GM19240 (cell line): ENCODE measurements at regions not wholly inside any gene's neighbourhood (a gene's known extent, or its start where the extent isn't known, plus 50 kb on each side); places are given as distances from the start of the nearest gene placed in this dataset.

Experiments
- DNase-seq: peaks from one replicate; pipeline ENCODE4 v3.0.0; 2011; ENCODE audit warnings: low spot score; ENCODE audit not compliant: insufficient read length

- DNase-seq, result no peak
These were observed 110.2 kb upstream of the NLRP1 start for GRCh38 chr17:5694551-5694950.

GRCh38 chr17:5695480-5695879 lies 111.2 kb upstream of the NLRP1 start:
- no peak for DNase-seq

- DNase-seq, result no peak
These were observed 114.7 kb upstream of the NLRP1 start for GRCh38 chr17:5698959-5699358.

- DNase-seq, result no peak
These were observed 115.5 kb upstream of the NLRP1 start for GRCh38 chr17:5699814-5700213.

GRCh38 chr17:5700745-5701144 lies 116.4 kb upstream of the NLRP1 start:
- DNase-seq, result no peak

- DNase-seq, result no peak
These were observed 117.1 kb upstream of the NLRP1 start for GRCh38 chr17:5701381-5701780.

GRCh38 chr17:5702951-5703510 lies 118.7 kb upstream of the NLRP1 start:
- DNase-seq, result no peak

GRCh38 chr17:5703736-5704135 lies 119.4 kb upstream of the NLRP1 start:
- DNase-seq, result no peak

GRCh38 chr17:5705081-5705875 lies 121.0 kb upstream of the NLRP1 start:
- no peak for DNase-seq

GRCh38 chr17:5705876-5706576 lies 121.7 kb upstream of the NLRP1 start:
- no peak for DNase-seq

- peak; percentile 39 for DNase-seq
These were observed 122.4 kb upstream of the NLRP1 start for GRCh38 chr17:5706577-5707210.

- no peak for DNase-seq
These were observed 123.2 kb upstream of the NLRP1 start for GRCh38 chr17:5707482-5707881.

GRCh38 chr17:5708344-5708743 lies 124.0 kb upstream of the NLRP1 start:
- DNase-seq, result no peak

- no peak for DNase-seq
These were observed 127.0 kb upstream of the NLRP1 start for GRCh38 chr17:5711344-5711743.

GRCh38 chr17:5714993-5715392 lies 130.7 kb upstream of the NLRP1 start:
- no peak for DNase-seq

- no peak for DNase-seq
These were observed 131.2 kb upstream of the NLRP1 start for GRCh38 chr17:5715478-5715877.

GRCh38 chr17:5718726-5719125 lies 134.4 kb upstream of the NLRP1 start:
- no peak for DNase-seq

GRCh38 chr17:5719976-5720375 lies 135.7 kb upstream of the NLRP1 start:
- no peak for DNase-seq

- DNase-seq, result no peak
These were observed 146.1 kb upstream of the NLRP1 start for GRCh38 chr17:5730373-5730772.

- no peak for DNase-seq
These were observed 156.6 kb upstream of the NLRP1 start for GRCh38 chr17:5740937-5741336.

- no peak for DNase-seq
These were observed 157.5 kb upstream of the NLRP1 start for GRCh38 chr17:5741810-5742209.
